GM18867 (cell line): ENCODE measurements at regions not wholly inside any gene's neighbourhood (a gene's known extent, or its start where the extent isn't known, plus 50 kb on each side); places are given as distances from the start of the nearest gene placed in this dataset.
"Not testable (repeated sequence)": the region's sequence is repeated elsewhere in the genome, so short reads cannot be mapped to it uniquely, and the experiment has no call there.

Experiments
- ATAC-seq: cut with Tn5 transposase; IDR thresholded peaks from one replicate; pipeline ENCODE4 v1.9.1; 2021; ENCODE audit warnings: mild to moderate bottlenecking, moderate library complexity; ENCODE audit not compliant: unreplicated experiment

DNA sequence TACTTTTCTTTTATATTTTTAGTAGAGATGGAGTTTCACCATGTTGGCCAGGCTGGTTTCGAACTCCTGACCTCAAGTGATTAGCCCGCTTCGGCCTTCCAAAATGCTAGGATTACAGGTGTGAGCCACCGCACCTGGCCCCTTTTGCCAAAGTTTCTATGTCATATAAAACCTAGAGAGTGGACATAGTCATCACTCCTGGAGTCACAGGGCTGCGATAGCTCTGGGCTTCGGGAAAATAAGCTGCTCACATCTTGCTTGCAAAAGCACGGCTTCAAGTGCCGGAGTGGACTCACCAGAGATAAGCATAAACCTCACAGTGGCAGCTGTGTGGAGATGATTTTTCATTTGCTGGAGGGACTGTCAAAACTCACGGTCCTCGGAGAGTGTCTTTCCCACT, 171.2 kb downstream of the TEX29 start:
- no peak for ATAC-seq

GRCh38 chr13:111492341-111492950, 172.0 kb downstream of the TEX29 start:
- no peak for ATAC-seq

DNA sequence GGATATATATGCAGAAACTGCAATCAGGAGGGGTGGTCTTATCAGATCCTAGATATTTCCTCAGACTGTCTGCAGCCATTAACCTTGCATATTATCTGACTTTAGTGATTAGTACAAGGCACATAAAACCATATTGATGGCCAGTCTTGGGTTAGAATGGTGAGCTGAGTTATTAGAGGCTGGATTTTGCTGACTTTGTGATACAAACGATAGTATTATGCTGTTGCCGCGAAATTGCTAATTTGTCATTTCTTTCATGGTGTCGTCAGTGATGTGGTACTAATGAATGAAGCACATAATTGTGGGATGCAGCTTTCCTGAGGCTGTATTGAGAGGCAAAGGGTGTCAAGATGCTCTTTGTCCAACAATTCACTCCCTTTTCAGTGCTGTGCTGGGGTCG, 172.5 kb downstream of the TEX29 start:
- no peak for ATAC-seq

DNA sequence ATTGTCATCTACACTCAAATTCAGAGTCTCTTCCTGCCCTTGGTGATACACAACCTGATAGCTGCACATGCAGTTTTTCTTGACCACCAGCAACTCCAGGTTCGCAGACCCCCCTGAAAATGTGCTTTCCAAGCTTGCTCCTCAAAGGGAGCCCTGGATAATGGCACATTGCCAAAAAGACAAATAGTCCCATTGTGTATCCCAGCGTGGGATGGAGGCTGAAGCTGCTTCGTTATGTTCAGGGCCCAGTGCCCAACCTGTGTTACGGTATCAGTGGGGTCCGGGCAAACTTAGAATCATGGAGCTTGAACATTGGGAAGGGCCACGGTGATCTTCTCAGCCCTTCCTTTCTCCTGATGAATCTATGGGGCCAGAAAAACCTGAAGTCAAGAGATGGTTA, 173.0 kb downstream of the TEX29 start:
- no peak for ATAC-seq

DNA sequence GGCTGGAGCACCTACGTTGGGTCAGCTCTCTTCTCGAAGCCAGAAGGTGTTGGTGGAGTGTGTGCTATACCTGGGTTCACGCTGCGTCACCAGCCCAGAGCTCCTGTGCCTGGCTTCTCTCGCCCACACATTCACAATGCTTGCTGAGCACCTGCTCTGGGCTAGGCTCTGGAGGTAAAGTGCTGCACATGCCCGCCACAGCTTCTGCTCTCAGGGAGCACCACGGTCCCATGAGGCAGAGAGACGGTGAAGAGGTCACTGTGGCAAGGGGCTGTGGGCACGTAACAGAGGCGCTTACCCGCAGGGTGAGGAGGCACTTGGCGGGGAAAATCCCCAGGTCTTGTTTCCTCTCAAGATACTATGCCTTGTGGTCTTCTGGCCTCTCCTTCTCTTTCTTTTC, 174.2 kb downstream of the TEX29 start:
- ATAC-seq = no peak

DNA sequence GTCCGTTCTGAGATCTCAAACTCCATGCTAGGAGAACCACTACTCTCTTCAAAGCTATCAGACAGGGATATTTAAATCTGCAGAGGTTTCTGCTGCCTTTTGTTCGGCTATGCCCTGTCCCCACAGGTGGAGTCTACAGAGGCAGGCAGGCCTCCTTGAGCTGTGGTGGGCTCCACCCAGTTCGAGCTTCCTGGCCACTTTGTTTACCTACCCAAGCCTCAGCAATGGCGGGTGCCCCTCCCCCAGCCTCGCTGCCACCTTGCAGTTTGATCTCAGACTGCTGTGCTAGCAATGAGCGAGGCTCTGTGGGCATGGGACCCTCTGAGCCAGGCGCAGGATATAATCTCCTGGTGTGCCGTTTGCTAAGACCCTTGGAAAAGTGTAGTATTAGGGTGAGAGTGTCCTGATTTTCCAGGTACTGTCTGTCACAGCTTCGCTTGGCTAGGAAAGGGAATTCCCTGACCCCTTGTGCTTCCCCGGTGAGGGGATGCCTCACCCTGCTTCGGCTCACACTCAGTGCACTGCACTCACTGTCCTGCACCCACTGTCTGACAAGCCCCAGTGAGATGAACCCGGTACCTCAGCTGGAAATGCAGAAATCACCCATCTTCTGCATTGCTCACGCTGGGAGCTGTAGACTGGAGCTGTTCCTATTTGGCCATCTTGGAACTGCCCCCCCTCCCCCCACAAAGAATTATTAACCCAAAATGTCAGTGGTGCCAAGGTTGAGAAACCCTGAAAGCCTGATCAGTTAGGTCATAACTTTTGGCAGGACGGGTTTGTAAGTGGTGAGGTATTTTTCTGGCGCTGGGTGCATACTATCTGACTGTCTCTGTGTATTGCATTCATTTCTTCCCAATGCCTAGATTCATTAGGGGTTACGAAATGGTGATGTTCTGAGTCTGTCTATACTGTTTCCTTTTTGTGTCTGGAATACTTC, 181.4 kb downstream of the TEX29 start:
- not testable (repeated sequence) for ATAC-seq

DNA sequence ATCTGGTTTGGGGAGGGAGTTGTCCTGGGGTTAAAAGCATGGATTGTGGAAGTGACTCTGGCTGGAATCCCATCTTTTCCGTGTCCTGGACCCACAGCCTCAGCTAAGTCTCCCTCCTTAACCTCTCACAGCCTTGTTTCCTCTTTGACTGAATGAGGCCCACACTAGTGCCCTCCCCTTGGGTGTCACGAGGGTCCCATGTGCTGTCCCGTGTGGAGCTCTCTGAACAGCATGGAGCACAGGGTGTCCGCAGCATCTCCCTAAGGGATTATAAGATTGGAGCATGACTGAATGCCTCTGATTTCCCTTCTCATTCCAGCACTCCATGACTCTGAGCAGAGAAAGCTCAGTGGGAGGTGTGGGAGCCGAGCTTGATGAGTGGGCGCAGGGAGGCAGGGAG, 182.5 kb downstream of the TEX29 start:
- ATAC-seq = no peak

DNA sequence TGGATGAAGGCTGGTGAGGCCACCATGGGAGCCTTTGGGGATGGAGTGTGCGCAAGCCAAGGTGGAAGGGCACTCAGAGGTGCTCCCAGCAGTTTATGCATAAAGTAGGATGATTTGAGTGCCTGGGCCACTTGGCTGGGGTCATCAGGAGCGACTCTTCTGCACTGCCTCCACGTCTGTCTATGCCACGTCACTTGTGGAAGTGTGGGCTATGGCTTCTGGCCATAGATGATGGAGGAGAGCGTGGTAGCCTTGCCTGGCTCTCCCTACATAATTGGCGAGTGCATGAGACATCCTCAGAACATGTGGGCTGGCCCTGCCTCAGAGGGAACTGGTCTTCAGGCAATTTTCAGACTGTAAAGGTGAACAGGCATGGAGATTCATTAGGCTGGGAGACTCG, 182.9 kb downstream of the TEX29 start:
- no peak for ATAC-seq

GRCh38 chr13:111503905-111504695, 183.7 kb downstream of the TEX29 start:
- ATAC-seq = no peak

DNA sequence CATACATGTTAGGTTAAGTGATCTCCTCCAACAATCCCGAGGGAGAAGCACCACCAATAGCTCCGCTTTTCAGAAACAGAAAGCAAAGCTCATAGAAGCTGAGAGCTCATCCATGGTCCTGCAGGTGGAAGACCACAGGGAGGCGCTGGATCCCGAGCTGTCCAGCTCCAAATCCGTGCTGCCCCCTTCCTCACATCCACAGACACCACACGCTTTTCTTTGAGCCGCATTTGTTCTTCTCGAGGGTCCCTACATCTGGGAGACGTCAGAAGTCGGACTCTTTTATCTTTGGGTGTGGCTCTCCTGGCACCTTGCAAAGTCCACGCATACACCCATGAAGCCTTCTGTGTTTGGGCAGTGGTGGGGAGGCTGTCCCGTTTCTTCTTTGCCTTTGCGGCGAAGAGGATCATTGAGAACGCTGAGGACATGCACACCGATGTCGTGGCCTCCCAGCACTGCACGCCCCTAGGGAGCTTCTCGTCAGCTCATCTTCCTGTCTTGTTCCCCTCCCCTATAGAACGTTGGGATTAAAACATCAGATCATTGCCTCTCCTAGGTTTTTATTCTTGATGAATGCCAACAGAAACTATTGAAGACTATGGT, 184.8 kb downstream of the TEX29 start:
- no peak for ATAC-seq

DNA sequence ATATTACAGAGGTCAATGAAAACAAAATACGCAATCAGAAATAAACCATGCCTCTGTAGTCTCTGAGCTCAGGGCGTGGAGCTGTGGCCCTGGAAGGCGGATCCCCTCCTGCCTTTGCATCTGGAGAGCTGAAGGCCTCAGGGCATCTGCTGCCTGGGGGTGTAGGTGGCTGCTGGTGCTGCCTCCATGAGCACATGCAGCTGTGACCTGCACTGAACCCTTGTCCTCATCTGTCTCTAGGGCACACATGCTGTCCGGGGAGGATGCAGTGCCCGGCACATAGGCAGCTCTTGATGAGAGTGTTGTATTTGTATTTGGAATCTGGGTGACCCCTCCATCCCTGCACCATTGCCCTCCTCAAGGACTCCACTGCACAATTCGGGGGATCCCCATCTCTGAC, 185.7 kb downstream of the TEX29 start:
- ATAC-seq = no peak

DNA sequence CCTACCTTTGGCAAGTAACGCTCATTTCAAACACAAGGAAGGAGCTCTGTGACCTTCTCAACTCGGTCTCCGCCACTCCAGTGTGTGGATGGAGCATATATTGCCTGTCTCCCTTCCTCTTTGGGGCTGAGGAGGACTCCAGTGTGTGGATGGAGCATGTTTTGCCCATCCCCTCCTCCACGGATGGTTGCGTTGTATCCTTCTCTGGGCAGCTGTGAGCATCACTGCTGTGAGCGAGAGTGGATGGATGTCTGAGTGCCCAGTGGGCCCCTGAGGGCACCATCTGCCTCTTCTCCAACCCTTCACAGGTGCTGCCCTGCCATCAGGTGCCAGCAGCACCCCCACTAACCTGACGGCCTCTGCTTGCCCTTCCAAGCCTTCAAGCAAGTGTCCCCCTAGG, 186.2 kb downstream of the TEX29 start:
- ATAC-seq = no peak

DNA sequence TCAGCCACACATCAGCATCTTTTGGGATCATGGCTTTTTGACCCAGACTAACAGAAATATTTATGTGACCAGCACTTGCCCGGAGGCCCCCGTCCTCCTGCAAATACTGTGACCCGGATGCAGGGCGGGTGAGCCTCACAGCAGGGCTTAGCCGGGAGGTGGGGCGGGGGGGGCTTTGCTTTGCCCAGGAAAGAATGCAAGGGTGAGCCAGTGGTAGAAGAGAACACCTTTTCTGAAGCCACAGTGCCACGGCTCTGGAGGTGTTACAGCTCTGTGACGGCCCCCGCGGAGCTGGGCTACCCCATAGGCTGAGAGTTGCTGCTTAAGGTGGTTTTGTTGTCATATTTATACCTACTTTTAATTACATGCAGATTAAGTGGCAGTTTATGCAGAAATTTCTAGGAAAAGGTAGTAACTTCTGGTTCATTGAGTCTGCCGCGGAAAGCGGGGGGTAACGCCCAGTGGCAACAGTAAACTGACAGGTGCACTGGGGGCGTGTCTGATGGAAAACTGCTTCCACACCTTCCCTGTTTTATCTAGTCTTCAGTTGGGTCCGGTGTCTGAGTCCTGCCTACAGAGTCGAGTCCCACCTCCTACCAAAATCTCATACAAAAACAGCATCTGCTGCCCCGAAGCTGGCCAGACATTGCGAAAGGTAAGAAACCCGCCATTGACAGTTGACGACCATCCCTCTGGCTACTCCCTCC, 187.9 kb downstream of the TEX29 start:
- no peak for ATAC-seq

DNA sequence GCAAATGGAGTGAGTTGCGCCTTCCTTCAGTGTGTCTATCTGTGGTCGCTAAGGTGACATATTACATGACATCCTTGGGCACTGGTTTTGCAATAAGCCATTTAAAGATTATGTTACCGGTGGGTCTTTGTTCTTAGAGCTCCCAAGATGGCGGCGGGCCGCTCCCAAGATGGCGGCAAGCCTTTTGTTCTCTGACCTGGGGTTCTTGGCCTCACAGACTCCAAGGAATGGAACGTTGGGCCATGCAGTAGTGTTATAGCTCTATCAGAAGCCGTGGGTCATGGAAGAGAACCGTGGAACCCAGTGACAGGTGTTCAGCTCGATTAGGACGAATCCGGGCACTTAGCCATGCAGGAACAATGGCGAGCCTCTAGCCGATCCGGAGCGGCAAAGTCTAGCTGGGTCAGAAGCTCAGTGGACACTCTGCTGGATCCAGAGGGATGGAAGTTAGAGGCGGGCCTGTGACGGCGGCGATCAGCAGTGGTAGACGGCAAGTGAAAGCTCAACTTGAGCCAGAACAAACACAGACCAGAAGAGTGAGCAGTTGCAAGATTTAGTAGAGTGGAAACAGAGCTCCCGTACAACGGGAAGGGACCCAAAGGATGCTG, 188.6 kb downstream of the TEX29 start:
- no peak for ATAC-seq

DNA sequence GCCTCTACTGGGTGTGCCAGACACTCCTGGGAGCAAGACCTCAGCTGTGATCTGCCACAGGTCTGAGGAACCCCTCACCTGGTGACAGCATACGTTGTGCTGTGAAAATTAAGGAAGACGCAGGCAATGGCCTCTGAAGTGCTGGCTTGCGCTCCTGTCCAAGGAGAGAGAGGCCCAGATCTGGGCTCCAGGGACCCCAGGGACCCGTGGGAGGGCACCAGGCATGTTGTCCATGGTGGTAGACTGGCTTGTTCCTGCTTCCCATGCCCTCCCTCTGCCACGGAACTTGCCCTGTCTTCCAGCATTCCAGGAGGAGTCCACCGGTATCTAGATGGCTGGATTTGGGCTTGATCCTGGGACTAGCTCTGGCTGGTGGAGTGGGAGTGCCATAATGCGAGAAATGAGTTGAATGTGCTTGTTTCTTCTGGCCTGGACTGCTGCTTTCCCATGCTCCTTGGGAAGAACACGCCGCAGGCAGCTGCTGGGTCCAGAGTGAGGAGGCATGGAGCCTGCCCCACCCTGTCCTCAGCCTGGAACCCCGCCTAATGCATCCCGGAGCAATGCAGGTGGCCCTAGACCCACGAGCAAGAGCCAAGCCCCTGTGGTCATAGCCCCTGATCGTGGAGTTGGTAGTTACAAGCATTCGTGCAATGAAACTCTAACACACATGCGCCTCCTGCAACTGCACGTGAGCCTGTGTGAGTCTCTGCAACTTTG, 190.2 kb downstream of the TEX29 start:
- ATAC-seq = no peak

- ATAC-seq = no peak
These were observed 190.8 kb downstream of the TEX29 start for GRCh38 chr13:111511219-111511732.

DNA sequence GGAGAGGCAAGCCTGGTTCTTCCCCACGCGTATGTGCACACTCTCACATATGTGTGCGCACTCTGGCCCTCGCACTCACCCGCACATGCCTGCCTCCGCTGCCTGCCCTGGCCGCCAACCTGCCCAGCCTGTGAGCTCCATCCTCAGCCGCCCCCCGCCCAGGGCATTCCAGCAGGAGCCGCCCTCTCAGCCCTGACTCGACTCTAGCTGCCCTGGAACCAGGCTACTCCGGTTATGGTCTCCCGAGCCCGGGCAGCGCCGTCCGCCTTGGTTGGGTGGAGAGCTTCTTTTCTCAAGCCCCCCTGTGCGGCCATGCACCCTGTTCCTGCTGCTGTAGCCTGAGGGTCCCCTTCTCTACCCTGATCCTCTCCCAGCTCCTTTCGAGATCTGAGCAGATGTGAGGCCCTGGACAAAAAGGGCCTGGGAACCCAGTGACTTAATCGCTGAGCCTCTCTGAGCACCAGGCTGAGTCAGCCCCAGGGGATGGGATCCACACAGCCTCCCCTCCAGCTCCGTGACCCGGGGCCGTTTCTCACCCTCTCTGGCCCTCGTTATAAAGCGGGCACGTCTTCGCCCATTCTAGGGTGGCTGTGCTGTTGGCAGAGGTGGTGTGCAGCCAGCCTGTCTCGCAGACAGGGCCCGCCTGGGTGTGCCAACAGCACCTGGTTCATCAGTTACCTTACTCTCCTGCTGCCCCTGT, 191.5 kb downstream of the TEX29 start:
- ATAC-seq = no peak

DNA sequence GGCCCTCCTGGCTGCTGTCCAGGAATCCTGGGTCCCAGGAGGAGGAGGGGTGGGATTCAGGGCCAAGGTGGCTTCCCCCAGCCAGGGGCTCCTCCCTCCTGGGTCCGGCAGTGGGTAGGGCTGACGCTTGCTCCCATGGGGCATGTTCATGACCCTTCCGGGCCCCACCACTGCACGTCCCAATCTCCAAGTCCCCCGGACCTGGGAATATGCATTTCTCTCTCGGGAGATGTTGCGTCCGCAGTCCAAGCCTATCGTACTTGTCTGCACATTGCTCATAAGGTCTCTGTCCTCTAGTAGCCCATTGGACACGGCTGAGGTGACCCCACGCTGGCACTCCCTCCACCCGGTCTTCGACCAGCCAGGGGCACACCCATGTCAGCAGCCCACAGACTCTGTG, 192.3 kb downstream of the TEX29 start:
- ATAC-seq = no peak
